Stomach (tissue), 8 donors: ENCODE measurements at regions not wholly inside any gene's neighbourhood (a gene's known extent, or its start where the extent isn't known, plus 50 kb on each side); places are given as distances from the start of the nearest gene placed in this dataset.
"Not testable (repeated sequence)": the region's sequence is repeated elsewhere in the genome, so short reads cannot be mapped to it uniquely, and the experiment has no call there.

Experiments
- DNase-seq, 2 donors: peaks; one replicate each; pipeline versions ENCODE4 v3.0.0 to v3.0.0-alpha.2; 2013 to 2019
- H3K27ac ChIP-seq, 5 donors: fragments of 200-600 bp in 4 of 5; sonication (generic) in 4 of 5; one replicate each; pipeline ENCODE4 v1.5.1; 2013 to 2019; ENCODE audit warnings: mild to moderate bottlenecking in 1 of 5, moderate library complexity in 1 of 5
- H3K27me3 ChIP-seq, 3 donors: fragments of 200-600 bp; sonication (generic); one replicate each; pipeline ENCODE4 v1.5.1; 2017 to 2019; ENCODE audit warnings: mixed run types in 1 of 3
- H3K36me3 ChIP-seq, 4 donors: fragments of 200-600 bp; sonication (generic); 1 replicate in 3 of 4; 2 replicates in 1 of 4; pipeline ENCODE4 v1.5.1; 2016 to 2019
- H3K4me1 ChIP-seq, 4 donors: fragments of 200-600 bp; sonication (generic); one replicate each; pipeline ENCODE4 v1.5.1; 2016 to 2019
- H3K4me3 ChIP-seq, 4 donors: fragments of 200-600 bp; sonication (generic) in 3 of 4; one replicate each; pipeline ENCODE4 v1.5.1; 2016 to 2019; ENCODE audit warnings: mild to moderate bottlenecking in 1 of 4
- H3K9me3 ChIP-seq, 4 donors: fragments of 200-600 bp; sonication (generic); one replicate each; pipeline ENCODE4 v1.5.1; 2016 to 2019
- EP300 ChIP-seq: sonication (generic); formaldehyde crosslinking; IDR thresholded peaks from one replicate; pipeline ENCODE4 v1.6.1; 2017; ENCODE audit warnings: antibody characterized with exemption
- POLR2A ChIP-seq, 4 donors: fragments of 450-650 bp; IDR thresholded peaks; one replicate each; pipeline ENCODE4 v1.6.1; 2016; ENCODE audit warnings: antibody characterized with exemption in 4 of 4, control low read depth in 2 of 4, mild to moderate bottlenecking in 1 of 4, moderate library complexity in 1 of 4
- POLR2AphosphoS5 ChIP-seq, 3 donors: sonication (generic); formaldehyde crosslinking; IDR thresholded peaks; one replicate each; pipeline ENCODE4 v1.6.1; 2016; ENCODE audit warnings: antibody characterized with exemption in 3 of 3
- WGBS, 5 donors: extraction: QIAGEN DNeasy Blood & Tissue Kit in 3 of 5; methylation state at CpG; one replicate each; pipeline versions ENCODE4 v1.1.5 to v1.1.7; 2013 to 2018; 5-methylcytosine and 5-hydroxymethylcytosine counted together
- intact Hi-C: fragments of 100-400 bp; cut with DNase I; formaldehyde crosslinking; loops from one replicate; pipeline ENCODE4 v1.15.1; 2023; ENCODE audit warnings: low total_unique reads
- TF ChIP-seq, protein P1 (sequence below), 7 experiments: fragments of 450-650 bp in 4 of 7; fragments of 200-600 bp in 3 of 7; sonication (generic) in 3 of 7; IDR thresholded peaks; one replicate each; pipeline ENCODE4 v1.5.1; 2016 to 2019; ENCODE audit warnings: antibody characterized with exemption in 7 of 7, control low read depth in 2 of 7, mild to moderate bottlenecking in 1 of 7
- donor health status: healthy with polysubstance abuse.
- donor health status: Bipolar disorder and iron deficiency.
- donor health status: healthy.

DNA sequence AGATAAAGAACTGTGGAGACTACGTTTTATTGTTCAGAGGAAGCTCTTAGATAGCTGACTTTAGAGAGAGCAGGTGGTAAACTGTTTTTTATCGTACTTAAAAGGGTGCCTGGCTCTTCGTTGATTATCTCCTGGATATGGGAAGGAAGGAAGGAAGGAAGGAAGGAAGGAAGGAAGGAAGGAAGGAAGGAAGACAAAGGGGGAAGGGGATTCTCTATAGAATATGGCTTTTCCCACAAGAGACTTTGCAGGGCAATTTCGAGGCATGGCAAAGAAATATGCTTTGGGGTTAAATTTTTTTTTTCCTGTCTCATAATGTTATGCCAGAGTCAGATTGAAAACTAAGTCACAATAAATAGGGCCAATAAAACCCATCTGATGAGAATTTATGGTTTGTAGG, 271.9 kb upstream of the POU1F1 start:
- H3K9me3 ChIP-seq, result no peaks in the 10 kb centered on the region
- no peaks in the 10 kb centered on the region for H3K27me3 ChIP-seq
- TF ChIP-seq, protein P1, sequence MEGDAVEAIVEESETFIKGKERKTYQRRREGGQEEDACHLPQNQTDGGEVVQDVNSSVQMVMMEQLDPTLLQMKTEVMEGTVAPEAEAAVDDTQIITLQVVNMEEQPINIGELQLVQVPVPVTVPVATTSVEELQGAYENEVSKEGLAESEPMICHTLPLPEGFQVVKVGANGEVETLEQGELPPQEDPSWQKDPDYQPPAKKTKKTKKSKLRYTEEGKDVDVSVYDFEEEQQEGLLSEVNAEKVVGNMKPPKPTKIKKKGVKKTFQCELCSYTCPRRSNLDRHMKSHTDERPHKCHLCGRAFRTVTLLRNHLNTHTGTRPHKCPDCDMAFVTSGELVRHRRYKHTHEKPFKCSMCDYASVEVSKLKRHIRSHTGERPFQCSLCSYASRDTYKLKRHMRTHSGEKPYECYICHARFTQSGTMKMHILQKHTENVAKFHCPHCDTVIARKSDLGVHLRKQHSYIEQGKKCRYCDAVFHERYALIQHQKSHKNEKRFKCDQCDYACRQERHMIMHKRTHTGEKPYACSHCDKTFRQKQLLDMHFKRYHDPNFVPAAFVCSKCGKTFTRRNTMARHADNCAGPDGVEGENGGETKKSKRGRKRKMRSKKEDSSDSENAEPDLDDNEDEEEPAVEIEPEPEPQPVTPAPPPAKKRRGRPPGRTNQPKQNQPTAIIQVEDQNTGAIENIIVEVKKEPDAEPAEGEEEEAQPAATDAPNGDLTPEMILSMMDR (IDR thresholded peaks at IDR 0.05), result no peak
- TF ChIP-seq POLR2A (IDR thresholded peaks at IDR 0.05) (no peak), POLR2AphosphoS5 (IDR thresholded peaks at IDR 0.05) (no peak), EP300 (no peak)
- H3K36me3 ChIP-seq, result no peaks in the 10 kb centered on the region
- DNase-seq, result no peak
- intact Hi-C loops, result no loop called here
- no peak overlapping the region for H3K27ac ChIP-seq
- no peaks in the 10 kb centered on the region for H3K4me1 ChIP-seq
- H3K4me3 ChIP-seq, result no peak overlapping the region
- 39 to 62% (median 51%) methylated on average over 4 of the region's 4 CpGs for WGBS, 5 donors

DNA sequence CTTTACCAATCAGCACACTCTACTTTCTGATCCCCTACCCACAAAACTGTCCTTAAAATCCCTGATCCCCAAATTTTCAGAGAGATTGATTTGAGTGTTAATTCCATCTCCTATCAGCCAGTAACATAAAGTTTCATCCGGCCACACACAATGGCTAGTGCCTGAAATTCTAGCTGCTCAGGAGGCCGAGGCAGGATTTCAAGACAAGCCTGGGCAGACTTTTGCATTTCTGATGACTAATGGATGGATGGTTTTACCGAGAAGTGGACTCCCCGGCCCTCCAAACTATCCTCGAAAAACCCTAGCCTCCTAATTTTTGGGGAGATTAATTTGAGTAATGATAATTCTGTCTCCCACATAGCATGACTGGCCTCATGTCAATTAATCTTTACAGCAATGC, 269.8 kb upstream of the POU1F1 start:
- no peaks in the 10 kb centered on the region for H3K9me3 ChIP-seq
- H3K36me3 ChIP-seq, result no peaks in the 10 kb centered on the region
- no peak for DNase-seq
- no peak overlapping the region for H3K27ac ChIP-seq
- WGBS, 5 donors, result 77 to 85% (median 79%) methylated on average over 5 of the region's 5 CpGs
- no peaks in the 10 kb centered on the region for H3K27me3 ChIP-seq
- H3K4me1 ChIP-seq, result no peaks in the 10 kb centered on the region
- TF ChIP-seq POLR2A (IDR thresholded peaks at IDR 0.05) (no peak), EP300 (no peak), POLR2AphosphoS5 (IDR thresholded peaks at IDR 0.05) (no peak)
- TF ChIP-seq, protein P1 (IDR thresholded peaks at IDR 0.05), result no peak
- no peak overlapping the region for H3K4me3 ChIP-seq
- intact Hi-C loops, result no loop called here

DNA sequence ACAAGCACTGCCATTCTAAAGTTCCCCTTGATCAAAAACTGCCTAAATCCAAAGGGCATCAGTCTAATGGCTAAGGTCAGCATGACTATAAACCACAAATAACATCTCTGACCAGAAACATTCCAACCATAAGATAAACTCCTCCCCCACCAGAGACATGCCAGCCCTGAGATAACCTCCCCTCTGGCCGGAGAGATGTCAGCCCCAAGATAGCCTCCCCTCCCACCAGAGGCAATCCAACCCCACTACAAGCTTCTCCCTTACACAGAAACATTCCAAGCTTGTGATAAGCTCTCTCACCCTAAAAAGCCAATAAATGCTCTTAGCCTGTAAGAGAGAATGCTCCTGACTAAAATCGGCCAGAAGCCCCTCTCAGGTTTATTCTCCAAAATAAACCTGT, 267.0 kb upstream of the POU1F1 start:
- WGBS, 5 donors, result 56 to 75% (median 61%) methylated on average over 2 of the region's 2 CpGs
- H3K4me1 ChIP-seq, H3K27ac ChIP-seq, H3K27me3 ChIP-seq, intact Hi-C loops, H3K4me3 ChIP-seq, H3K36me3 ChIP-seq, DNase-seq, H3K9me3 ChIP-seq: not testable (repeated sequence)

DNA sequence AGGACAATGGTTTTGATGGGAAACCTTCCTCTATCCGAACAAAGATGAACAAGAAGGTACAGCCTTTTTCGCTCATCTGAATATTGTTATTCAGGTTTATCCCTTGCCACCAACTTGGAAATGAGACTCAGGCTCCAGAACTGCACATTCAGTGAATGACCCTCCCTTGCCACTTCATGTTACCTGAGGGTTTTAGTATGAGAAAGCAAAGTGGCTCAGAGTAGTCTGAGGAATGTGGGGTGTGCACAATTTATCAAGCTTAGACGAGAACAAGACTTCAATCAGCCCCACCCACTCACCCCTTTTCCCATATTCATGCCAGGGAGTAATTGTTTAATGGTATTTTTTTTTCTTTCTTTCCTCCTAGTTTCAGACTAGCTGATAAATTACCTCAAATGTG, 265.3 kb upstream of the POU1F1 start:
- TF ChIP-seq EP300 (no peak), POLR2AphosphoS5 (IDR thresholded peaks at IDR 0.05) (no peak), POLR2A (IDR thresholded peaks at IDR 0.05) (no peak)
- TF ChIP-seq, protein P1 (IDR thresholded peaks at IDR 0.05), result no peak
- intact Hi-C loops, result no loop called here
- Histone ChIP-seq H3K27me3 (no peaks in the 10 kb centered on the region), H3K36me3 (no peaks in the 10 kb centered on the region), H3K4me3 (no peak overlapping the region), H3K4me1 (no peaks in the 10 kb centered on the region), H3K9me3 (no peaks in the 10 kb centered on the region), H3K27ac (no peak overlapping the region)
- no peak for DNase-seq
- WGBS, 5 donors, result 63 to 72% (median 68%) methylated on average over 3 of the region's 3 CpGs

DNA sequence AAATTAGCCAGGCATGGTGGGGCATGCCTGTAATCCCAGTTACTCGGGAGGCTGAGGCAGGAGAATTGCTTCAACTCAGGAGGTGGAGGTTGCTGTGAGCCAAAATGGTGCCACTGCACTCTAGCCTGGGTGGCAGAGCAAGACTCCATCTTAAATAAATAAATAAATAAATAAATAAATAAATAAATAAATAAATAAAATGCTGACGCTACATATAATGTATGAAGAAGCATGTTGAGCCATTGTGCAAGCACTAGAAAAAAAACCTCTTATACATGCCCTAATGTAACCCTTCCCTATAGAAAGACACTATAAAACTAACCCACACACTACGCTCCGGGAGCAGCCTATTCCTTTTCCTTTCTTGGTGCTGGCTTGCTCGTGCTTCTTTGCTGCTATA, 262.3 kb upstream of the POU1F1 start:
- H3K4me3 ChIP-seq, H3K4me1 ChIP-seq, H3K36me3 ChIP-seq, H3K27ac ChIP-seq, intact Hi-C loops, H3K9me3 ChIP-seq, DNase-seq, H3K27me3 ChIP-seq: not testable (repeated sequence)
- WGBS, 5 donors, result 86 to 89% (median 89%) methylated on average over 5 of the region's 5 CpGs

DNA sequence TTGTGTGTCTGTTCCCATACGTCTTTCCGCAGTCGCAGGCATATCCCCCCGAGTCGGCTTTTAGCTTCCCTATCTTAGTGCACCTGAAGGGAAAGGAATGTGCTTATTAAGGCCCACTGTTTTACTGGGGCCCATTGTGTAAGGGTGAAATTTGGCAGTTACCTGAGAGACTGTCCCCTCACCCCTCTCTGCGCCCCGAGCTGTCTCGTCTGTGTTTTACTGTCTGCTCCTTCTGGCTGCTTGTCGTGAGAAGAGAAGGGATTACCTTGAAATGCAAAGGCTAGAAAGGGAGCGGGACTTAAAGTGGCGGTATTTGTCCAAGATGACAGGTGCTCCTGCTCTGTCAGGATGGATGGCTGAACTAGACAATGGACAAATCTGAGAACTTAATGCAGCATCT, 233.0 kb upstream of the POU1F1 start:
- no peak for DNase-seq
- H3K4me3 ChIP-seq, result no peak overlapping the region
- WGBS, 5 donors, result 25 to 50% (median 38%) methylated on average over 11 of the region's 11 CpGs
- no peak for TF ChIP-seq EP300
- TF ChIP-seq POLR2A (IDR thresholded peaks at IDR 0.05), result no peak
- TF ChIP-seq, protein P1 (IDR thresholded peaks at IDR 0.05), result no peak
- no peak for TF ChIP-seq POLR2AphosphoS5 (IDR thresholded peaks at IDR 0.05)
- no peaks in the 10 kb centered on the region for H3K9me3 ChIP-seq
- H3K27me3 ChIP-seq, result no peaks in the 10 kb centered on the region
- H3K27ac ChIP-seq, result no peak overlapping the region
- no peaks in the 10 kb centered on the region for H3K36me3 ChIP-seq
- intact Hi-C loops, result loop anchor here (10.0 kb wide), 1 partner anchor 215 kb away; no protein-coding TSS in a partner anchor
- H3K4me1 ChIP-seq, result no peaks in the 10 kb centered on the region
